IMR-90 (cell line): ENCODE measurements at regions not wholly inside any gene's neighbourhood (a gene's known extent, or its start where the extent isn't known, plus 50 kb on each side); places are given as distances from the start of the nearest gene placed in this dataset.

Experiments
- ATAC-seq: fragments of 200-7000 bp; cut with Tn5 transposase; 2 replicates; pipeline ENCODE4 v1.9.1; 2020; ENCODE audit warnings: low read depth, mild to moderate bottlenecking, moderate library complexity
- BruUV-seq: library from RNA; stranded (reverse); fragments of 400-500 nt; replicated peaks from 2 replicates; lab custom pipeline; 2021; lab: Mats Ljungman, UMichigan
- CTCF ChIA-PET: fragments of 300-600 bp; formaldehyde crosslinking; extraction: SDS; loops from one replicate; lab custom pipeline; 2021; ENCODE audit warnings: antibody characterized with exemption; lab: Yijun Ruan, JAX
- POLR2A ChIA-PET: fragments of 300-600 bp; sonication (Branson Sonifier 250); formaldehyde crosslinking; loops from one replicate; lab custom pipeline; 2022; ENCODE audit warnings: antibody characterized with exemption; ENCODE audit not compliant: unreplicated experiment; lab: Charles Lee
- DNase-seq: peaks from one replicate; pipeline ENCODE4 v3.0.0; 2013
- H2AFZ ChIP-seq: replicated peaks from 2 replicates; pipeline ENCODE3; 2013; ENCODE audit warnings: low read length, mild to moderate bottlenecking; ENCODE audit not compliant: poor library complexity
- H2AK5ac ChIP-seq: 2 replicates; pipeline ENCODE4 v1.6.1; 2013; ENCODE audit warnings: low read depth, low read length, inconsistent platforms
- H2AK9ac ChIP-seq: replicated peaks from 2 replicates; pipeline ENCODE3; 2013; ENCODE audit warnings: mild to moderate bottlenecking, low read depth, low read length, moderate library complexity; ENCODE audit not compliant: poor library complexity
- H2BK120ac ChIP-seq: 2 replicates; pipeline ENCODE4 v1.6.1; 2013; ENCODE audit warnings: low read depth, low read length, inconsistent platforms
- H2BK15ac ChIP-seq: 3 replicates; pipeline ENCODE4 v1.6.1; 2013; ENCODE audit warnings: low read depth, low read length, inconsistent platforms
- H2BK20ac ChIP-seq: 2 replicates; pipeline ENCODE4 v1.6.1; 2013; ENCODE audit warnings: low read depth, mild to moderate bottlenecking, inconsistent platforms, low read length, moderate library complexity
- H2BK5ac ChIP-seq: 2 replicates; pipeline ENCODE4 v1.6.1; 2013; ENCODE audit warnings: mild to moderate bottlenecking, low read depth, low read length, inconsistent platforms; ENCODE audit not compliant: poor library complexity, severe bottlenecking
- H3K14ac ChIP-seq: replicated peaks from 2 replicates; pipeline ENCODE4 v1.6.1; 2013; ENCODE audit warnings: low read depth, low read length, inconsistent platforms
- H3K18ac ChIP-seq: 2 replicates; pipeline ENCODE4 v1.6.1; 2013; ENCODE audit warnings: low read depth, low read length, control low read depth
- H3K23ac ChIP-seq: 2 replicates; pipeline ENCODE4 v1.6.1; 2013; ENCODE audit warnings: low read depth, low read length, inconsistent platforms
- H3K27ac ChIP-seq: 2 replicates; pipeline ENCODE4 v1.5.1; 2013; ENCODE audit warnings: mild to moderate bottlenecking, control low read depth, low read length; ENCODE audit not compliant: insufficient read depth
- H3K27me3 ChIP-seq: 2 replicates; pipeline ENCODE4 v1.6.1; 2013; ENCODE audit warnings: low read length; ENCODE audit not compliant: control insufficient read depth, insufficient read depth
- H3K36me3 ChIP-seq: 2 replicates; pipeline ENCODE4 v1.6.1; 2013; ENCODE audit warnings: low read length, mixed read lengths; ENCODE audit not compliant: control insufficient read depth, insufficient read depth
- H3K4ac ChIP-seq: 2 replicates; pipeline ENCODE4 v1.6.1; 2013; ENCODE audit warnings: low read depth, low read length, inconsistent platforms
- H3K4me1 ChIP-seq: 2 replicates; pipeline ENCODE4 v1.6.1; 2013; ENCODE audit warnings: low read length, mixed read lengths; ENCODE audit not compliant: control insufficient read depth, insufficient read depth
- H3K4me2 ChIP-seq: 2 replicates; pipeline ENCODE4 v1.6.1; 2013; ENCODE audit warnings: low read depth, mild to moderate bottlenecking, control low read depth, low read length, moderate library complexity
- H3K4me3 ChIP-seq: 2 replicates; pipeline ENCODE4 v1.5.1; 2013; ENCODE audit warnings: low read depth, mild to moderate bottlenecking, control low read depth, low read length, moderate library complexity; ENCODE audit not compliant: insufficient read depth
- H3K56ac ChIP-seq: 2 replicates; pipeline ENCODE4 v1.6.1; 2013; ENCODE audit warnings: low read length, inconsistent platforms; ENCODE audit not compliant: insufficient read depth; ENCODE audit errors: extremely low read depth
- H3K79me1 ChIP-seq, 2 experiments: 2 replicates each; pipeline ENCODE4 v1.6.1; 2013; ENCODE audit warnings: low read length in 2 of 2, inconsistent platforms in 1 of 2, low read depth in 1 of 2
- H3K9ac ChIP-seq: 2 replicates; pipeline ENCODE4 v1.6.1; 2013; ENCODE audit warnings: low read depth, low read length, control low read depth
- H3K9me1 ChIP-seq: 2 replicates; pipeline ENCODE4 v1.6.1; 2013; ENCODE audit warnings: low read length, inconsistent platforms; ENCODE audit not compliant: insufficient read depth
- H3K9me3 ChIP-seq: 2 replicates; pipeline ENCODE4 v1.6.1; 2013; ENCODE audit warnings: low read length; ENCODE audit not compliant: control insufficient read depth, insufficient read depth
- H4K20me1 ChIP-seq: 2 replicates; pipeline ENCODE4 v1.6.1; 2013; ENCODE audit warnings: low read length, inconsistent platforms; ENCODE audit not compliant: insufficient read depth
- H4K5ac ChIP-seq: 2 replicates; pipeline ENCODE4 v1.6.1; 2013; ENCODE audit warnings: mild to moderate bottlenecking, low read depth, low read length, control low read depth
- H4K8ac ChIP-seq, 2 experiments: 2 replicates each; pipeline ENCODE4 v1.6.1; 2013; ENCODE audit warnings: low read depth in 2 of 2, low read length in 2 of 2, control low read depth in 1 of 2, inconsistent platforms in 1 of 2
- H4K91ac ChIP-seq: 2 replicates; pipeline ENCODE4 v1.6.1; 2013; ENCODE audit warnings: low read depth, low read length, inconsistent platforms; ENCODE audit not compliant: insufficient read depth
- MAZ ChIP-seq: IDR thresholded peaks from 2 replicates; pipeline ENCODE4 v1.6.1; 2012; ENCODE audit warnings: low read depth, mild to moderate bottlenecking, low read length, improper control_type of control experiment, moderate library complexity, borderline replicate concordance
- SMC3 ChIP-seq: fragments of 150-350 bp; IDR thresholded peaks from 2 replicates; pipeline ENCODE4 v1.6.1; 2016; ENCODE audit warnings: low read depth, mild to moderate bottlenecking, antibody characterized with exemption, low read length, moderate library complexity
- WGBS, 2 experiments: methylation state at CpG; one replicate each; pipeline versions ENCODE4 v1.1.5 to v1.1.7; 2013; ENCODE audit warnings: missing lambda C conversion rate in 2 of 2; ENCODE audit not compliant: insufficient read length in 1 of 2; ENCODE audit errors: extremely low coverage in 2 of 2; 5-methylcytosine and 5-hydroxymethylcytosine counted together
- dilution Hi-C: fragments of 300-500 bp; cut with HindIII; formaldehyde crosslinking; loops from one replicate; pipeline ENCODE4 v1.14.3; 2018; ENCODE audit warnings: low sequenced_read_pairs; ENCODE audit not compliant: unreplicated experiment
- in situ Hi-C: fragments of 300-500 bp; cut with MboI; formaldehyde crosslinking; loops from 3 replicates; pipeline ENCODE4 v1.14.3; 2019; ENCODE audit warnings: low sequenced_read_pairs, inconsistent platforms, mixed read lengths
- intact Hi-C: fragments of 100-400 bp; cut with micrococcal nuclease; formaldehyde crosslinking; loops from 2 replicates; pipeline ENCODE4 v1.10.0; 2022

GRCh38 chr12:74641694-74642093 lies 104.1 kb downstream of the ATXN7L3B start:
- Histone ChIP-seq H2AK9ac (no peak overlapping the region), H3K9me1 (no peaks in the 10 kb centered on the region), H2BK15ac (no peak overlapping the region), H3K18ac (no peak overlapping the region), H3K14ac (no peak overlapping the region), H2BK120ac (no peak overlapping the region), H2BK20ac (no peak overlapping the region), H4K5ac (no peak overlapping the region), H3K4ac (no peak overlapping the region), H4K91ac (no peak overlapping the region), H3K56ac (no peak overlapping the region), H2BK5ac (no peak overlapping the region), H3K27me3 (no peaks in the 10 kb centered on the region), H3K79me1 (no peaks in the 10 kb centered on the region), H3K36me3 (no peaks in the 10 kb centered on the region), H3K4me3 (no peak overlapping the region), H3K4me1 (no peaks in the 10 kb centered on the region), H2AK5ac (no peak overlapping the region), H3K23ac (no peak overlapping the region), H2AFZ (no peak overlapping the region), H3K27ac (no peak overlapping the region), H3K4me2 (no peak overlapping the region), H3K9ac (no peak overlapping the region), H4K8ac (no peak overlapping the region), H3K9me3 (no peaks in the 10 kb centered on the region), H4K20me1 (no peaks in the 10 kb centered on the region)
- ChIA-PET CTCF (no interaction called here), POLR2A (no interaction called here)
- BruUV-seq: no TSS peak
- no peak for TF ChIP-seq SMC3
- TF ChIP-seq MAZ: no peak
- no peak for DNase-seq
- intact Hi-C loops: no loop called here
- no CpG with 5 or more reads among the region's 2 CpGs for WGBS, 2 experiments
- in situ Hi-C loops: no loop called here
- ATAC-seq: no peak
- dilution Hi-C loops: no loop called here
